Upper lobe of left lung (tissue), 4 donors: ENCODE measurements at regions not wholly inside any gene's neighbourhood (a gene's known extent, or its start where the extent isn't known, plus 50 kb on each side); places are given as distances from the start of the nearest gene placed in this dataset.
"Not testable (repeated sequence)": the region's sequence is repeated elsewhere in the genome, so short reads cannot be mapped to it uniquely, and the experiment has no call there.

Experiments used
- CTCF ChIP-seq, 6 experiments: fragments of 450-650 bp in 4 of 6; fragments of 200-600 bp in 2 of 6; sonication (generic) in 2 of 6; IDR thresholded peaks; one replicate each; pipeline ENCODE4 v1.5.1; 2016 to 2019; ENCODE audit warnings: antibody characterized with exemption in 6 of 6
- POLR2A ChIP-seq, 4 donors: fragments of 450-650 bp; IDR thresholded peaks; one replicate each; pipeline ENCODE4 v1.5.1; 2016 to 2017; ENCODE audit warnings: antibody characterized with exemption in 4 of 4, mild to moderate bottlenecking in 2 of 4

GRCh38 chr9:63781390-63781789 is 1503.6 kb downstream of the FOXD4L5 start:
- not testable (repeated sequence) for TF ChIP-seq CTCF, POLR2A (IDR thresholded peaks at IDR 0.05)
